Activated CD8-positive, alpha-beta T cell treated with anti-CD3 and anti-CD28 coated beads for 36 hours (primary cell): ENCODE measurements at regions not wholly inside any gene's neighbourhood (a gene's known extent, or its start where the extent isn't known, plus 50 kb on each side); places are given as distances from the start of the nearest gene placed in this dataset.

Experiments
- ATAC-seq: fragments of 200-7000 bp; cut with Tn5 transposase; one replicate; pipeline ENCODE4 v1.10.0; 2021; ENCODE audit warnings: mild to moderate bottlenecking, moderate library complexity
- CTCF ChIA-PET: fragments of 350-600 bp; sonication (Branson Sonifier 250); formaldehyde crosslinking; loops from one replicate; lab custom pipeline; 2021; ENCODE audit warnings: antibody characterized with exemption; lab: Charles Lee
- POLR2A ChIA-PET: fragments of 350-600 bp; sonication (Branson Sonifier 250); formaldehyde crosslinking; loops from one replicate; lab custom pipeline; 2021; ENCODE audit warnings: antibody characterized with exemption; lab: Charles Lee
- DNase-seq: peaks from one replicate; pipeline ENCODE4 v3.0.0-alpha.2; 2020
- H3K27ac Mint-ChIP-seq: one replicate; pipeline ENCODE4 v1.8.0; 2021; ENCODE audit warnings: mild to moderate bottlenecking, mixed read lengths
- H3K27me3 Mint-ChIP-seq: one replicate; pipeline ENCODE4 v1.8.0; 2021; ENCODE audit warnings: mixed read lengths
- H3K36me3 Mint-ChIP-seq: one replicate; pipeline ENCODE4 v1.8.0; 2021; ENCODE audit warnings: low read depth, mixed read lengths
- H3K4me1 Mint-ChIP-seq: one replicate; pipeline ENCODE4 v1.8.0; 2021; ENCODE audit warnings: low read depth, mixed read lengths
- H3K4me3 Mint-ChIP-seq: one replicate; pipeline ENCODE4 v1.8.0; 2021; ENCODE audit warnings: mild to moderate bottlenecking, moderate library complexity, mixed read lengths
- H3K9me3 Mint-ChIP-seq: one replicate; pipeline ENCODE4 v1.8.0; 2021; ENCODE audit warnings: mixed read lengths
- CTCF ChIP-seq: fragments of 200-600 bp; IDR thresholded peaks from one replicate; pipeline ENCODE4 v1.8.0; 2022; ENCODE audit warnings: antibody characterized with exemption, mild to moderate bottlenecking
- intact Hi-C: fragments of 100-400 bp; cut with micrococcal nuclease; formaldehyde crosslinking; loops from one replicate; pipeline ENCODE4 v1.10.0; 2022

GRCh38 chr1:23618586-23619083 lies 59.3 kb upstream of the ID3 start:
- Mint-ChIP-seq H3K4me1 (peaks cover 81% of the 10 kb centered on the region), H3K27me3 (no peaks in the 10 kb centered on the region), H3K36me3 (peaks cover 6% of the 10 kb centered on the region), H3K9me3 (peaks cover 5% of the 10 kb centered on the region), H3K4me3 (peak overlapping the region; percentile 49), H3K27ac (peak overlapping the region; percentile 73)
- DNase-seq (no peak), ATAC-seq (no peak)
- ChIA-PET CTCF (interaction anchor here (0.6 to 4.0 kb wide), 7 partner anchors 10 to 79 kb away, joined by 3 to 32 read pairs (median 4); partner anchors contain the start of gene ID3), POLR2A (interaction anchor here (1.2 to 5.7 kb wide), 8 partner anchors 9 to 64 kb away, joined by 3 to 44 read pairs (median 14); partner anchors contain the start of gene ID3)
- intact Hi-C loops, result no loop called here
- no peak for TF ChIP-seq CTCF

GRCh38 chr1:23617084-23617521 lies 57.8 kb upstream of the ID3 start:
- ATAC-seq (peak; percentile 17), DNase-seq (peak; percentile 63)
- ChIA-PET POLR2A (interaction anchor here (1.0 to 5.7 kb wide), 6 partner anchors 9 to 75 kb away, joined by 3 to 44 read pairs (median 19); partner anchors contain the start of gene RPL11), CTCF (interaction anchor here (1.0 to 1.5 kb wide), 4 partner anchors 17 to 44 kb away, joined by 3 to 8 read pairs (median 3); no protein-coding TSS in a partner anchor)
- peaks cover 87% of the 10 kb centered on the region for H3K4me1 Mint-ChIP-seq
- peaks cover 6% of the 10 kb centered on the region for H3K36me3 Mint-ChIP-seq
- peak overlapping the region; percentile 95 for H3K27ac Mint-ChIP-seq
- peaks cover 5% of the 10 kb centered on the region for H3K9me3 Mint-ChIP-seq
- intact Hi-C loops, result no loop called here
- H3K4me3 Mint-ChIP-seq, result no peak overlapping the region
- no peak for TF ChIP-seq CTCF
- no peaks in the 10 kb centered on the region for H3K27me3 Mint-ChIP-seq

- intact Hi-C loops, result no loop called here
- CTCF ChIA-PET, result interaction anchor here (1.5 kb wide), 1 partner anchor 21 kb away, joined by 3 read pairs; no protein-coding TSS in a partner anchor
- H3K4me3 Mint-ChIP-seq, result no peak overlapping the region
Measured at GRCh38 chr1:23616292-23616824, 57.1 kb upstream of the ID3 start.

GRCh38 chr1:23615852-23616251 lies 56.6 kb upstream of the ID3 start:
- Mint-ChIP-seq H3K4me1 (peaks cover 85% of the 10 kb centered on the region), H3K36me3 (peaks cover 6% of the 10 kb centered on the region), H3K9me3 (peaks cover 5% of the 10 kb centered on the region), H3K4me3 (no peak overlapping the region), H3K27me3 (no peaks in the 10 kb centered on the region), H3K27ac (peak overlapping the region; percentile 95)
- intact Hi-C loops, result loop anchor here (2.0 kb wide), 1 partner anchor 15 kb away; no protein-coding TSS in a partner anchor
- no peak for DNase-seq
- ATAC-seq, result no peak
- no peak for TF ChIP-seq CTCF
- POLR2A ChIA-PET, result interaction anchor here (1.2 kb wide), 1 partner anchor 39 kb away, joined by 3 read pairs; no protein-coding TSS in a partner anchor
- CTCF ChIA-PET, result interaction anchor here (1.5 kb wide), 1 partner anchor 21 kb away, joined by 3 read pairs; no protein-coding TSS in a partner anchor

More at GRCh38 chr1:23616292-23616824, 57.1 kb upstream of the ID3 start:
- H3K27me3 Mint-ChIP-seq, result no peaks in the 10 kb centered on the region
- ATAC-seq (no peak), DNase-seq (no peak)
- no peak for TF ChIP-seq CTCF
- H3K27ac Mint-ChIP-seq, result peak overlapping the region; percentile 95
- POLR2A ChIA-PET, result interaction anchor here (1.2 to 5.7 kb wide), 4 partner anchors 8 to 62 kb away, joined by 3 to 44 read pairs (median 24); no protein-coding TSS in a partner anchor
- H3K9me3 Mint-ChIP-seq, result peaks cover 5% of the 10 kb centered on the region
- peaks cover 6% of the 10 kb centered on the region for H3K36me3 Mint-ChIP-seq
- peaks cover 88% of the 10 kb centered on the region for H3K4me1 Mint-ChIP-seq
